T-helper 2 cell treated with Interferon-gamma antibody and Interleukin-4, amounts not matched to agents 5 μg/mL and 100 μg/mL, for 36 hours (primary cell): ENCODE measurements at regions not wholly inside any gene's neighbourhood (a gene's known extent, or its start where the extent isn't known, plus 50 kb on each side); places are given as distances from the start of the nearest gene placed in this dataset.
"Not testable (repeated sequence)": the region's sequence is repeated elsewhere in the genome, so short reads cannot be mapped to it uniquely, and the experiment has no call there.

Experiments used
- DNase-seq: peaks from one replicate; pipeline ENCODE4 v3.0.0; 2021; ENCODE audit warnings: low spot score
- H3K27ac Mint-ChIP-seq: one replicate; pipeline ENCODE4 v1.8.0; 2021; ENCODE audit warnings: mild to moderate bottlenecking, mixed read lengths
- H3K27me3 Mint-ChIP-seq: one replicate; pipeline ENCODE4 v1.8.0; 2021; ENCODE audit warnings: low read depth, mixed read lengths
- H3K36me3 Mint-ChIP-seq: one replicate; pipeline ENCODE4 v1.8.0; 2021; ENCODE audit warnings: low read depth, mixed read lengths
- H3K4me1 Mint-ChIP-seq: one replicate; pipeline ENCODE4 v1.8.0; 2021; ENCODE audit warnings: low read depth, mixed read lengths
- H3K4me3 Mint-ChIP-seq: one replicate; pipeline ENCODE4 v1.8.0; 2022; ENCODE audit warnings: mild to moderate bottlenecking, moderate library complexity, mixed read lengths
- H3K9me3 Mint-ChIP-seq: one replicate; pipeline ENCODE4 v1.8.0; 2021; ENCODE audit warnings: mixed read lengths

DNA sequence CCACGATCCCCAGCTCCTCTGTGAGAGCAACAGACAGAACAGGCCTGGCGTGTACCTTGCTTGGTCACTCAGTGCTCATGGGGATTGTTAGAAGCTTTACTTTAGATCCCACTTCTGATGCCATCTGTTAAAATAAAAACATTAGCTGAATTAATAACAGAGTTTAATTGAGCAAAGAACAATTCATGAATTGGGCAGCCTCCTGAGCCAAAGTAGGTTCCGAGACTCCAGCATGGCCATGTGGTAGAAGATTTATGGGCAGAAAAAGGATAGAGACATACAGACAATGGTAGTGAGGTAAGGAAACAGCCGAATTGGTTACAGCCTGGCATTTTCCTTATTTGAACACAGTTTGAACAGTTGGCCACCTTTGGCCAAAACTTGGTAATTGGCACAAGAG lies 223.9 kb upstream of the TRPC4 start:
- no peak overlapping the region for H3K27ac Mint-ChIP-seq
- H3K4me1 Mint-ChIP-seq, result no peaks in the 10 kb centered on the region
- no peak for DNase-seq
- H3K4me3 Mint-ChIP-seq, result no peak overlapping the region
- peaks cover 2% of the 10 kb centered on the region for H3K9me3 Mint-ChIP-seq
- H3K36me3 Mint-ChIP-seq, result no peaks in the 10 kb centered on the region
- no peaks in the 10 kb centered on the region for H3K27me3 Mint-ChIP-seq

DNA sequence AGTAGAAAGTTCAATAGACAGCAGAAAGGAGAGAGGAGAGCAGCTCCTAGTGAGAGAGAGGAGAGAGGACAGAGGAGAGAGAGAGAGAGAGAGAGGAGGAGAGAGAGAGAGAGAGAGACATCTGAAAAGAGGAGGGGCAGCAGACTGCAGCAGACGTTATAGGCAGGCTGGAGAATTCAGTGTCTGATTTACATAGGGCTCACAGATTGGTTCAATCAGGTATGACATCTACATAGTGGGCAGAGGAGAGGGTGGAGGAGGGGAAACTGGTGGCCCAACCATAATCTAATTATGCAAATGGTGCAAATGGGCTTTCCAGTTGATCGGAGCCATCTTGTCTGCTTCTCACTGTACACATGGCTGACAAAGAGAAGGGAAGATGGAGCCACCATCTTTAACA lies 221.3 kb upstream of the TRPC4 start:
- no peaks in the 10 kb centered on the region for H3K36me3 Mint-ChIP-seq
- H3K4me1 Mint-ChIP-seq, result no peaks in the 10 kb centered on the region
- DNase-seq, result no peak
- peaks cover 5% of the 10 kb centered on the region for H3K9me3 Mint-ChIP-seq
- H3K4me3 Mint-ChIP-seq, result no peak overlapping the region
- H3K27me3 Mint-ChIP-seq, result no peaks in the 10 kb centered on the region
- H3K27ac Mint-ChIP-seq, result no peak overlapping the region

DNA sequence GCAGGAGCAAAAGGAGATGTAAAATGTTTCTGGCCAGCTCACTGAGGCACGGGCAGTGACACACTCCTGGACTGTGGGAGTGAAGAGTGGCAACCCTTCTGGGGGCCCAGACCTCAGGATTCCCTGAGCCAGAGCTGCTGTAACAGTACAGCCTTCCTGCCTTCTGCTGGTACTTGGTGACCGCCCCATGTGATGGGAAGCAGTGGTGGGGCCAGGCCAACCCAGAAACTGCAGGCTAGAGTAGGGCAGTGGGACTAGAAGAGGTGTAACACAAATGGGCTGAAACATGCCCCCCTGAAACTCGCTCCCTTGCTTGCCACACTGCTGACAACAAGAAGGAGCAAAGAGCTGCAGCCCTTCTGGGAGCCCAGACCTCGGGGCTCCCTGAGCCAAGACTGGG lies 217.1 kb upstream of the TRPC4 start:
- Mint-ChIP-seq H3K4me3 (no peak overlapping the region), H3K27me3 (no peaks in the 10 kb centered on the region), H3K27ac (no peak overlapping the region), H3K4me1 (no peaks in the 10 kb centered on the region), H3K9me3 (peaks cover 31% of the 10 kb centered on the region), H3K36me3 (no peaks in the 10 kb centered on the region)
- DNase-seq, result no peak

DNA sequence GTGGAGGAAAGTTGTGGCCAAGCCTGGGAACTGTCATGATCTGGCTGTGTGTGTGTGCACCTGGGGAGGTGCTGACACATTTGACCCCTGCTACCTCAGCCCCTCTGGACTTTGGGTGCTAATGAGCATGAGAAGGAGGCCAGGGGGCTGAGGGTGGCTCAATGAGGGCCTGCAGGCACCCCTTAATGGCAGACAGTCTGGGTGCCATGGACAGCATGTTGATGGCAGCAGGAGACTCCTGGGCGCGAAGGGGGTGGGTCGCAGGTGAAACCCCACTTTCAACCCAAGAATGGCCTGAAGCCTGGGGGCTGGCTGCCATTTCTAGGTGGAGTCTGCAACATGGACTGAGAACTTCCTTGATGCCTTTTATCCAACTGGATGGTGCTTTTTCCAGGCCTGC lies 216.4 kb upstream of the TRPC4 start:
- Mint-ChIP-seq H3K9me3 (peaks cover 36% of the 10 kb centered on the region), H3K36me3 (no peaks in the 10 kb centered on the region), H3K4me3 (no peak overlapping the region), H3K27ac (no peak overlapping the region), H3K4me1 (no peaks in the 10 kb centered on the region), H3K27me3 (no peaks in the 10 kb centered on the region)
- no peak for DNase-seq

DNA sequence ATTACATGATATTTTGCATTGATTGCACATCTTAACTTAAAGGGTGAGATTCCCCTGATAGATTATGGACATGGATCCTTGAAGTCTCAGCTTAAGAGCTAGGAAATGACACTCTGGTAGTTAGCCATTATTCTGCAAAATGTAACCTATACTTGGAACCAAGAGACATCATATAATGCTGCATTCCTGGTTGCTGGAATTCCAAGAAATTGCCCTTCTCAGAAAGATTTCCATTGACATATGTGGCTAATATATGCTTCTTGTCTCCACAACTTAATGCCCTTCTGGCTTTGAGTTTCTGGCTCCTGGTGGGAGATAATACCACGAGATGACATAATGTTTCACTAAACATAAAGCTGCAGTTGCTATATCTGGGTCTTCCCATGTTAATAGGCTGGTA lies 204.4 kb upstream of the TRPC4 start:
- H3K9me3 Mint-ChIP-seq, result peaks cover 27% of the 10 kb centered on the region
- H3K4me3 Mint-ChIP-seq, result no peak overlapping the region
- no peaks in the 10 kb centered on the region for H3K36me3 Mint-ChIP-seq
- DNase-seq, result no peak
- H3K27me3 Mint-ChIP-seq, result no peaks in the 10 kb centered on the region
- no peaks in the 10 kb centered on the region for H3K4me1 Mint-ChIP-seq
- no peak overlapping the region for H3K27ac Mint-ChIP-seq

DNA sequence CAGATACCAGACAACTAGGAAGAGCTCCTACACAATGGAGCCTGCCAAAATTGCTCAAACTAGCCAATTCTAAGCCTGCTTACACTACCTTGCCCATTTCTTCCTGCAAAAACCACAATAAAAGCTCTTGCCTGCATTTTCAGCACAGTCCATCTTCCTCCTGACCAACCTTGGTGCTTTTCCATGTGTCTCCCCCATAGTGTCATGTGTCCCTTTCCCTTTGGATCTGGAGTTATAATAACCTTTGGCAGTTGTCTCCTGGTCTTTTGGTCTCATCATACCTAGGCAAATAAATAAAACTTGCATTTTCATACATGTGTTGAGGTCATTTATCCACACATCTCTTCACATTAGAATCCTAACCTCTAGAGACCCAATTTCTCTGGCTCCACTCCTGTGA lies 203.1 kb upstream of the TRPC4 start:
- Mint-ChIP-seq H3K27ac (no peak overlapping the region), H3K4me1 (no peaks in the 10 kb centered on the region), H3K27me3 (no peaks in the 10 kb centered on the region), H3K36me3 (no peaks in the 10 kb centered on the region), H3K4me3 (no peak overlapping the region), H3K9me3 (peaks cover 23% of the 10 kb centered on the region)
- no peak for DNase-seq

DNA sequence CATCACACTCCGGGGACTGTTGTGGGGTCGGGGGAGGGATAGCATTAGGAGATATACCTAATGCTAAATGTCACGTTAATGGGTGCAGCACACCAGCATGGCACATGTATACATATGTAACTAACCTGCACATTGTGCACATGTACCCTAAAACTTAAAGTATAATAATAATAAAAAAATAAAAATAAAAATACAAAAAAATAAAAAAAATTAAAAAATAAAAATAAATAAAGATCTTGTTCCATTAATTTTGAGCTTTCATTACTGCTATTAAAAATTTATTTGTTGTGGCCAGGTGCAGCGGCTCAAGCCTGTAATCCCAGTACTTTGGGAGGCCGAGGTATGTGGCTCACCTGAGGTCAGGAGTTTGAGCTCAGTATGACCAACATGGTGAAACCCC lies 201.8 kb upstream of the TRPC4 start:
- H3K36me3 Mint-ChIP-seq, H3K4me1 Mint-ChIP-seq, H3K4me3 Mint-ChIP-seq, H3K27me3 Mint-ChIP-seq, DNase-seq, H3K27ac Mint-ChIP-seq: not testable (repeated sequence)
- peaks cover 31% of the 10 kb centered on the region for H3K9me3 Mint-ChIP-seq

DNA sequence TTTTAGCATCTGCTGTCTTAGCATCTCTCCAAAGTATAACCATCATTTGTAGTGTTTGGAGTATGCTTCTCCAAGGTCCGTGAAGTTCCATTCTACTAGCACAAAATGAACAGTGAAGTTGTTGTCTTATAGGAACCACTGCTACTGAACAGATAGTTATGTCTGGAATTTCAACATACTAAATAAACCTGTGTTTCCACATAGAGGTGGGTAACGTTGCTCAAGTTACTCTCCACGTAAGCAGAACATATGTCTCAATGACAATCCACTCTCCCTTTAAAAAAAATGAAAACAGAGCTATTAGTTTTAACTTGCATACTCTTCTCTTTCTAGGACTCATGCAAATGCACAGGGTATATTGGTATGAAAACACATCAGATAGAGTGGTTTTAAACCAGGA lies 184.3 kb upstream of the TRPC4 start:
- Mint-ChIP-seq H3K9me3 (no peaks in the 10 kb centered on the region), H3K4me3 (no peak overlapping the region), H3K27me3 (no peaks in the 10 kb centered on the region), H3K36me3 (no peaks in the 10 kb centered on the region), H3K4me1 (no peaks in the 10 kb centered on the region), H3K27ac (no peak overlapping the region)
- DNase-seq, result no peak

DNA sequence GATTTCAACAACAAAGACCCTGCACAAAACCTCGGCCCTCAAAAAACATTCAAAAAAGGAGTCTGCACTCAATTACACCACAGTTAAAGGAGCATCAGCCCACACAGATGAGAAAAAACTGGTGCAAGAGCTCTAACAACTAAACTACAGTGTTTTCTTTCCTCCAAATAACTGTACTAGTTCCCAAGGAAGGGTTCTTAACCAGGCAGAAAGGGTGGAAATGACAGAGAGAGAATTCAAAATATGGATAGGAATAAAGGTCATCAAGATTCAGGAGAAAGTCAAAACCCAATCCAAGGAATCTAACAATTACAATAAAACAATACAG lies 176.4 kb upstream of the TRPC4 start:
- no peaks in the 10 kb centered on the region for H3K27me3 Mint-ChIP-seq
- no peaks in the 10 kb centered on the region for H3K36me3 Mint-ChIP-seq
- no peak overlapping the region for H3K27ac Mint-ChIP-seq
- H3K9me3 Mint-ChIP-seq, result peaks cover 11% of the 10 kb centered on the region
- H3K4me3 Mint-ChIP-seq, result no peak overlapping the region
- DNase-seq, result no peak
- no peaks in the 10 kb centered on the region for H3K4me1 Mint-ChIP-seq

DNA sequence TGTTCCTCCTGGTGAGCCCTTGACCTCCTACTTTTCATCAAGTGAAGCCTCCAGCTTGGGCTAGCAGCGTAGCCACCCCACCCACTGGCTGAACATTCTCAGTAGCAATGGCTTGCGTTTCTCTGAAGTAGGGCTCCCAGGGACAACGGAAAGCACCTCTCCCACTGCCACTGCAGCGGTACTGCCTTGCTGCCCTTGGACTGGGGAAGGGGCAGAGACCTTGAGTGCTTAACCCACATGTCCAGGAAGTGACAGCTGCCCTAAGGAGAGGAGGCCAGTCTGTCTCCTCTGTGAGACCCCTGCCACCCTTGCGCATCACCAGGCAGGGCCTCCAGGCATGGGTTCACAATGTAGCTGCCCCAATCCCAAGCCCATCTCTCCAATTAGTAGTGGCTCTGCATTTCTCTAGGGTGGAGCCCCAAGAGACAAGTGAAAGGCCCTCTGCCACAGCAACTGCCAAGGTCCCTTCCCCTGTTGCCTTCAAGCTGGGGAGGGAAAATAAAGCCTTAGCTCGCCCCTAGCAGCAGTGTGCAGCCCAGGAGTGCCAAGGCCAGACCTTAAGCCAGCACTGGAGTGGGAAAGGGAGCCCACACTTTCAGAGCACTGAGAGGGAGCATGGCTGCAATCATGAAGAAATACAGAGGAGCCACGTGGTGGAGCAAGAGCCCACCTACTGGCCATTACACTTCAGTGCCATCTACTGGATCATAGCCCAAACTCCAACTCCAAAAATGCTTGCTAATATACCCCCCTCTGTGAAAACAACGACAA lies 175.9 kb upstream of the TRPC4 start:
- Mint-ChIP-seq H3K9me3 (peaks cover 11% of the 10 kb centered on the region), H3K27ac (no peak overlapping the region), H3K27me3 (no peaks in the 10 kb centered on the region), H3K4me3 (no peak overlapping the region), H3K36me3 (no peaks in the 10 kb centered on the region), H3K4me1 (no peaks in the 10 kb centered on the region)
- DNase-seq, result no peak

DNA sequence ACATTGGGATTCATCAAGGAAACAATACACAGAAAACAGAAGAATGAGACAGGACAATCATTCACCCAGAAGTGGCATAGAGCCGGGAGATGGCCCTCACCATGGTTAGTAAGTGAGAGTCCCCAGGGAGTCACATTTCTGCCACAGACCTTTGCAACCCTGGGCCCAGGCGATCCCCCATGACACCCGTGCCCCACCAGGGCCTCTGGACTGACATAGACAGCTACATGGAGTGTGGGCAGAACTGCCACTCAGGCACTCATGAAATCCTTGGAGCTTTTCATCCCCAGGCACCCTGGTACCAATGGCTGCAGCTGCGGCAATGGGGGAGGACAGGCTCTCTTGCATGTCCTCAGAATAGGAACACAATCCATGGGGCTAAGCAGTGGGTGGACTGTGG lies 174.5 kb upstream of the TRPC4 start:
- Mint-ChIP-seq H3K27ac (no peak overlapping the region), H3K4me3 (no peak overlapping the region), H3K36me3 (no peaks in the 10 kb centered on the region), H3K27me3 (no peaks in the 10 kb centered on the region), H3K9me3 (peaks cover 11% of the 10 kb centered on the region), H3K4me1 (no peaks in the 10 kb centered on the region)
- DNase-seq, result no peak

DNA sequence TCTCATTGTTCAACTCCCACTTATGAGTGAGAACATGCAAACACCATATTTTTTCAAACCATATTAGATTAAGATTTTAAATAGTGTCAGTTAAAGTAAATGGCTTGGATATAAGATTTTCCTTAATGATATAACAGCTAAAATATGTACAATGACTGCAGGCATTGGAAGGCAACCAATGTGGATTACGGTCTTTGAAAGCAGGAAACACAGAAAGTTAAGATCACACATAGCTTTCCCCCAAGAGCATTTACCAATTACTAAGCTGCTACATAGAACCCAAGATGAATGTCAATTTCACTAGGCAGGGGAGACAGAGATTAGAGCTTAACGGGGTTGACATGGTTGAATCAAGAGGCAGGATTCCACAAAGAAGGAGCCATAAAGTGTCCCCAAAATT lies 173.2 kb upstream of the TRPC4 start:
- H3K4me1 Mint-ChIP-seq, result no peaks in the 10 kb centered on the region
- DNase-seq, result no peak
- H3K36me3 Mint-ChIP-seq, result no peaks in the 10 kb centered on the region
- H3K9me3 Mint-ChIP-seq, result peaks cover 11% of the 10 kb centered on the region
- no peak overlapping the region for H3K4me3 Mint-ChIP-seq
- no peak overlapping the region for H3K27ac Mint-ChIP-seq
- H3K27me3 Mint-ChIP-seq, result no peaks in the 10 kb centered on the region

DNA sequence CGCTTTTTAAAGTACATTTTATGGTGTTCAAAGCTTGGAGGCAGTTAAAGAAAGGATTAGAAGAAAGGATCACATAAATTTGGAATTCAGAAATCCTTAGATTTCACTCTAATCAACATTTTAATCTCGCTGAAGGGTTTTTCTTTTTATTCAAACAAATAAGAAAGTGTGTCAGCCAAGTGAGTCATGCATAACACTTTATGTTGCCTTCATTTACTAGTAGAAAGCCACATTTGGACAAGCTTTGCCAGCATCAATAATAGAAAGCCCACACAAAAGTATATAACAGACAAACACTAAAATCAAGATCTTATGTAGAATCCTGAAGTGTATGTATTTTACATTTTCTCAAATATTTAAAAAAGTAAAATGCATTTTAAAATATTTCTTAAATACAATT lies 154.9 kb upstream of the TRPC4 start:
- H3K4me1 Mint-ChIP-seq, result no peaks in the 10 kb centered on the region
- no peak overlapping the region for H3K4me3 Mint-ChIP-seq
- peaks cover 17% of the 10 kb centered on the region for H3K9me3 Mint-ChIP-seq
- no peaks in the 10 kb centered on the region for H3K36me3 Mint-ChIP-seq
- no peaks in the 10 kb centered on the region for H3K27me3 Mint-ChIP-seq
- no peak for DNase-seq
- H3K27ac Mint-ChIP-seq, result no peak overlapping the region

DNA sequence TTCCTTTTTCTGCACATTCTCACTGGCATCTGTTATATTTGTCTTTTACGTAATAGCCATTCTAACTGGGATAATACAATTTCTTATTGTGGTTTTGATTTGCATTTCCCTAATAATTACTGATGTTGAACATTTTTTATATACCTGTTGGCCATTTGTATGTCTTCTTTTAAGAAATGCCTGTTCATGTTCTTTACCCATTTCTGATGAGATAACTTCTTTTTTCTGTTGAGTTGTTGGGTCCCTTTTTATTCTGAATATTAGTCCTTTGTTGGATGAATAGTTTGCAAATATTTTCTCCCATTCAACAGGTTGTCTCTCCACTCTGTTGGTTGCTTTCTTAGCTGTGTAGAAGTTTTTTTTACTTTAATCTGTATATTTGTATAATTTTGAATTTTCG lies 147.7 kb upstream of the TRPC4 start:
- Mint-ChIP-seq H3K4me1 (no peaks in the 10 kb centered on the region), H3K27ac (no peak overlapping the region), H3K4me3 (no peak overlapping the region), H3K9me3 (peaks cover 38% of the 10 kb centered on the region), H3K36me3 (no peaks in the 10 kb centered on the region), H3K27me3 (no peaks in the 10 kb centered on the region)
- DNase-seq, result no peak

DNA sequence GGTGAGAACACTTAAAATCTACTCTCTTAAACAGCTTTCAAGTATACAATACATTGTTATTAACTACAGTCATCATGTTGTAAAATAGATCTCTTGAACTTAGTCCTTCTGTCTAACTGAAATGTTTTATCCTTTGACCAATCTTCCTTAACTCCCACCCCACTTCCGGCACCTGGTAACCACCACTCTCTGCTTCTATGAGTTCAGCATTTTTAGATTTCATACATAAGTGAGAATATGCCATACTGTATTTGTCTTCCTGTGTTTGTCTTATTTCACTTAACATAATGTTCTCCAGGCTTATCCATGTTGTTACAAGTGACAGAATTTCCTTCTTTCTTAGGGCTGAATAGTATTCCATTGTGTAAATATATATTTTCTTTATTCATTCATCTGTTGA lies 144.1 kb upstream of the TRPC4 start:
- Mint-ChIP-seq H3K9me3 (peaks cover 18% of the 10 kb centered on the region), H3K4me1 (no peaks in the 10 kb centered on the region), H3K27ac (no peak overlapping the region), H3K4me3 (no peak overlapping the region), H3K27me3 (no peaks in the 10 kb centered on the region), H3K36me3 (no peaks in the 10 kb centered on the region)
- DNase-seq, result no peak
